IMR-90 (cell line): ENCODE measurements at regions not wholly inside any gene's neighbourhood (a gene's known extent, or its start where the extent isn't known, plus 50 kb on each side); places are given as distances from the start of the nearest gene placed in this dataset.

ENCODE experiments used
- ATAC-seq: fragments of 200-7000 bp; cut with Tn5 transposase; 2 replicates; pipeline ENCODE4 v1.9.1; 2020; ENCODE audit warnings: low read depth, mild to moderate bottlenecking, moderate library complexity
- BruUV-seq: library from RNA; stranded (reverse); fragments of 400-500 nt; replicated peaks from 2 replicates; lab custom pipeline; 2021; lab: Mats Ljungman, UMichigan
- CTCF ChIA-PET: fragments of 300-600 bp; formaldehyde crosslinking; extraction: SDS; loops from one replicate; lab custom pipeline; 2021; ENCODE audit warnings: antibody characterized with exemption; lab: Yijun Ruan, JAX
- POLR2A ChIA-PET: fragments of 300-600 bp; sonication (Branson Sonifier 250); formaldehyde crosslinking; loops from one replicate; lab custom pipeline; 2022; ENCODE audit warnings: antibody characterized with exemption; ENCODE audit not compliant: unreplicated experiment; lab: Charles Lee
- DNase-seq: peaks from one replicate; pipeline ENCODE4 v3.0.0; 2013
- H2AFZ ChIP-seq: replicated peaks from 2 replicates; pipeline ENCODE3; 2013; ENCODE audit warnings: low read length, mild to moderate bottlenecking; ENCODE audit not compliant: poor library complexity
- H2AK5ac ChIP-seq: 2 replicates; pipeline ENCODE4 v1.6.1; 2013; ENCODE audit warnings: low read depth, low read length, inconsistent platforms
- H2AK9ac ChIP-seq: replicated peaks from 2 replicates; pipeline ENCODE3; 2013; ENCODE audit warnings: mild to moderate bottlenecking, low read depth, low read length, moderate library complexity; ENCODE audit not compliant: poor library complexity
- H2BK120ac ChIP-seq: 2 replicates; pipeline ENCODE4 v1.6.1; 2013; ENCODE audit warnings: low read depth, low read length, inconsistent platforms
- H2BK15ac ChIP-seq: 3 replicates; pipeline ENCODE4 v1.6.1; 2013; ENCODE audit warnings: low read depth, low read length, inconsistent platforms
- H2BK20ac ChIP-seq: 2 replicates; pipeline ENCODE4 v1.6.1; 2013; ENCODE audit warnings: low read depth, mild to moderate bottlenecking, inconsistent platforms, low read length, moderate library complexity
- H2BK5ac ChIP-seq: 2 replicates; pipeline ENCODE4 v1.6.1; 2013; ENCODE audit warnings: mild to moderate bottlenecking, low read depth, low read length, inconsistent platforms; ENCODE audit not compliant: poor library complexity, severe bottlenecking
- H3K14ac ChIP-seq: replicated peaks from 2 replicates; pipeline ENCODE4 v1.6.1; 2013; ENCODE audit warnings: low read depth, low read length, inconsistent platforms
- H3K18ac ChIP-seq: 2 replicates; pipeline ENCODE4 v1.6.1; 2013; ENCODE audit warnings: low read depth, low read length, control low read depth
- H3K23ac ChIP-seq: 2 replicates; pipeline ENCODE4 v1.6.1; 2013; ENCODE audit warnings: low read depth, low read length, inconsistent platforms
- H3K27ac ChIP-seq: 2 replicates; pipeline ENCODE4 v1.5.1; 2013; ENCODE audit warnings: mild to moderate bottlenecking, control low read depth, low read length; ENCODE audit not compliant: insufficient read depth
- H3K27me3 ChIP-seq: 2 replicates; pipeline ENCODE4 v1.6.1; 2013; ENCODE audit warnings: low read length; ENCODE audit not compliant: control insufficient read depth, insufficient read depth
- H3K36me3 ChIP-seq: 2 replicates; pipeline ENCODE4 v1.6.1; 2013; ENCODE audit warnings: low read length, mixed read lengths; ENCODE audit not compliant: control insufficient read depth, insufficient read depth
- H3K4ac ChIP-seq: 2 replicates; pipeline ENCODE4 v1.6.1; 2013; ENCODE audit warnings: low read depth, low read length, inconsistent platforms
- H3K4me1 ChIP-seq: 2 replicates; pipeline ENCODE4 v1.6.1; 2013; ENCODE audit warnings: low read length, mixed read lengths; ENCODE audit not compliant: control insufficient read depth, insufficient read depth
- H3K4me2 ChIP-seq: 2 replicates; pipeline ENCODE4 v1.6.1; 2013; ENCODE audit warnings: low read depth, mild to moderate bottlenecking, control low read depth, low read length, moderate library complexity
- H3K4me3 ChIP-seq: 2 replicates; pipeline ENCODE4 v1.5.1; 2013; ENCODE audit warnings: low read depth, mild to moderate bottlenecking, control low read depth, low read length, moderate library complexity; ENCODE audit not compliant: insufficient read depth
- H3K56ac ChIP-seq: 2 replicates; pipeline ENCODE4 v1.6.1; 2013; ENCODE audit warnings: low read length, inconsistent platforms; ENCODE audit not compliant: insufficient read depth; ENCODE audit errors: extremely low read depth
- H3K79me1 ChIP-seq, 2 experiments: 2 replicates each; pipeline ENCODE4 v1.6.1; 2013; ENCODE audit warnings: low read length in 2 of 2, inconsistent platforms in 1 of 2, low read depth in 1 of 2
- H3K9ac ChIP-seq: 2 replicates; pipeline ENCODE4 v1.6.1; 2013; ENCODE audit warnings: low read depth, low read length, control low read depth
- H3K9me1 ChIP-seq: 2 replicates; pipeline ENCODE4 v1.6.1; 2013; ENCODE audit warnings: low read length, inconsistent platforms; ENCODE audit not compliant: insufficient read depth
- H3K9me3 ChIP-seq: 2 replicates; pipeline ENCODE4 v1.6.1; 2013; ENCODE audit warnings: low read length; ENCODE audit not compliant: control insufficient read depth, insufficient read depth
- H4K20me1 ChIP-seq: 2 replicates; pipeline ENCODE4 v1.6.1; 2013; ENCODE audit warnings: low read length, inconsistent platforms; ENCODE audit not compliant: insufficient read depth
- H4K5ac ChIP-seq: 2 replicates; pipeline ENCODE4 v1.6.1; 2013; ENCODE audit warnings: mild to moderate bottlenecking, low read depth, low read length, control low read depth
- H4K8ac ChIP-seq, 2 experiments: 2 replicates each; pipeline ENCODE4 v1.6.1; 2013; ENCODE audit warnings: low read depth in 2 of 2, low read length in 2 of 2, control low read depth in 1 of 2, inconsistent platforms in 1 of 2
- H4K91ac ChIP-seq: 2 replicates; pipeline ENCODE4 v1.6.1; 2013; ENCODE audit warnings: low read depth, low read length, inconsistent platforms; ENCODE audit not compliant: insufficient read depth
- CEBPB ChIP-seq: IDR thresholded peaks from 2 replicates; pipeline ENCODE4 v1.6.1; 2012; ENCODE audit warnings: low read depth, low read length, improper control_type of control experiment
- CHD1 ChIP-seq: IDR thresholded peaks from 2 replicates; pipeline ENCODE4 v1.6.1; 2012; ENCODE audit warnings: low read depth, low read length, improper control_type of control experiment
- CTCF ChIP-seq: conservative IDR thresholded peaks from 2 replicates; pipeline ENCODE4 v1.5.1; 2012; ENCODE audit warnings: mild to moderate bottlenecking, low read depth, low read length, improper control_type of control experiment
- FOS ChIP-seq: fragments of 150-350 bp; IDR thresholded peaks from 2 replicates; pipeline ENCODE4 v1.6.1; 2016; ENCODE audit warnings: low read depth, low read length
- MAFK ChIP-seq: IDR thresholded peaks from 2 replicates; pipeline ENCODE4 v1.6.1; 2012; ENCODE audit warnings: low read depth, low read length, improper control_type of control experiment
- MAZ ChIP-seq: IDR thresholded peaks from 2 replicates; pipeline ENCODE4 v1.6.1; 2012; ENCODE audit warnings: low read depth, mild to moderate bottlenecking, low read length, improper control_type of control experiment, moderate library complexity, borderline replicate concordance
- MXI1 ChIP-seq: IDR thresholded peaks from 2 replicates; pipeline ENCODE4 v1.6.1; 2012; ENCODE audit warnings: low read depth, mild to moderate bottlenecking, low read length, moderate library complexity, borderline replicate concordance
- NFE2L2 ChIP-seq: fragments of 150-350 bp; IDR thresholded peaks from 2 replicates; pipeline ENCODE4 v1.6.1; 2016; ENCODE audit warnings: low read depth, mild to moderate bottlenecking, low read length
- POLR2A ChIP-seq: IDR thresholded peaks from 2 replicates; pipeline ENCODE4 v1.6.1; 2012; ENCODE audit warnings: mild to moderate bottlenecking, low read depth, low read length
- RAD21 ChIP-seq: IDR thresholded peaks from 2 replicates; pipeline ENCODE4 v1.6.1; 2012; ENCODE audit warnings: low read length, improper control_type of control experiment
- RFX5 ChIP-seq: IDR thresholded peaks from 2 replicates; pipeline ENCODE4 v1.8.0; 2012; ENCODE audit warnings: low read depth, mild to moderate bottlenecking, low read length, moderate library complexity
- SMC3 ChIP-seq: fragments of 150-350 bp; IDR thresholded peaks from 2 replicates; pipeline ENCODE4 v1.6.1; 2016; ENCODE audit warnings: low read depth, mild to moderate bottlenecking, antibody characterized with exemption, low read length, moderate library complexity
- dilution Hi-C: fragments of 300-500 bp; cut with HindIII; formaldehyde crosslinking; loops from one replicate; pipeline ENCODE4 v1.14.3; 2018; ENCODE audit warnings: low sequenced_read_pairs; ENCODE audit not compliant: unreplicated experiment
- in situ Hi-C: fragments of 300-500 bp; cut with MboI; formaldehyde crosslinking; loops from 3 replicates; pipeline ENCODE4 v1.14.3; 2019; ENCODE audit warnings: low sequenced_read_pairs, inconsistent platforms, mixed read lengths
- intact Hi-C: fragments of 100-400 bp; cut with micrococcal nuclease; formaldehyde crosslinking; loops from 2 replicates; pipeline ENCODE4 v1.10.0; 2022

- no peak overlapping the region for H2AK9ac ChIP-seq
- H3K4me3 ChIP-seq: no peak overlapping the region
- no peaks in the 10 kb centered on the region for H3K36me3 ChIP-seq
- H3K9ac ChIP-seq: no peak overlapping the region
- intact Hi-C loops (no loop called here), dilution Hi-C loops (no loop called here), in situ Hi-C loops (no loop called here)
- no peak overlapping the region for H2BK15ac ChIP-seq
- no peaks in the 10 kb centered on the region for H3K79me1 ChIP-seq
- no peak overlapping the region for H2AK5ac ChIP-seq
- no peaks in the 10 kb centered on the region for H3K9me3 ChIP-seq
- H4K91ac ChIP-seq: no peak overlapping the region
- BruUV-seq: no TSS peak
- H2BK120ac ChIP-seq: no peak overlapping the region
- ChIA-PET POLR2A (no interaction called here), CTCF (no interaction called here)
- ATAC-seq (no peak), DNase-seq (no peak)
- H4K8ac ChIP-seq: no peak overlapping the region
- H2BK5ac ChIP-seq: no peak overlapping the region
- TF ChIP-seq RFX5 (no peak), POLR2A (no peak), CHD1 (no peak), NFE2L2 (no peak), CTCF (no peak), CEBPB (no peak), MXI1 (no peak), MAZ (no peak), FOS (no peak), RAD21 (no peak), MAFK (no peak), SMC3 (no peak)
- no peak overlapping the region for H3K4ac ChIP-seq
- H3K18ac ChIP-seq: no peak overlapping the region
- no peak overlapping the region for H3K23ac ChIP-seq
- H3K14ac ChIP-seq: no peak overlapping the region
- no peaks in the 10 kb centered on the region for H3K9me1 ChIP-seq
- H3K4me1 ChIP-seq: no peaks in the 10 kb centered on the region
- no peaks in the 10 kb centered on the region for H4K20me1 ChIP-seq
- no peak overlapping the region for H3K4me2 ChIP-seq
- H3K27me3 ChIP-seq: no peaks in the 10 kb centered on the region
- H2AFZ ChIP-seq: no peak overlapping the region
- H3K27ac ChIP-seq: no peak overlapping the region
- H4K5ac ChIP-seq: no peak overlapping the region
- H3K56ac ChIP-seq: no peak overlapping the region
- no peak overlapping the region for H2BK20ac ChIP-seq
These were observed 70.9 kb upstream of the UFL1 start for GRCh38 chr6:96450770-96451130.
